ENCODE measurements at regions not wholly inside any gene's neighbourhood (a gene's known extent, or its start where the extent isn't known, plus 50 kb on each side); places are given as distances from the start of the nearest gene placed in this dataset.
"Not testable (repeated sequence)": the region's sequence is repeated elsewhere in the genome, so short reads cannot be mapped to it uniquely, and the experiment has no call there.

- DNase-seq (ENCODE audit: low read depth in 2 of 2): no peak
These were observed 195.6 kb downstream of the FAM43A start for GRCh38 chr3:194880940-194881925.

GRCh38 chr3:194884649-194885315 lies 199.1 kb downstream of the FAM43A start:
- DNase-seq (ENCODE audit: low read depth in 2 of 2): no peak

GRCh38 chr3:194885766-194886165 lies 200.1 kb downstream of the FAM43A start:
- DNase-seq (ENCODE audit: low read depth in 2 of 2): no peak

- DNase-seq (ENCODE audit: low read depth in 2 of 2): no peak
These were observed 201.2 kb downstream of the FAM43A start for GRCh38 chr3:194886836-194887235.

GRCh38 chr3:194888062-194888461 lies 202.4 kb downstream of the FAM43A start:
- not testable (repeated sequence) for DNase-seq (ENCODE audit: low read depth in 2 of 2)

GRCh38 chr3:194888916-194889315 lies 203.2 kb downstream of the FAM43A start:
- DNase-seq (ENCODE audit: low read depth in 2 of 2): no peak

GRCh38 chr3:194890091-194890490 lies 204.4 kb downstream of the FAM43A start:
- DNase-seq (ENCODE audit: low read depth in 2 of 2): no peak

- DNase-seq (ENCODE audit: low read depth in 2 of 2): no peak
These were observed 207.7 kb downstream of the FAM43A start for GRCh38 chr3:194893121-194893987.

- DNase-seq (ENCODE audit: low read depth in 2 of 2): no peak
These were observed 208.9 kb downstream of the FAM43A start for GRCh38 chr3:194894538-194894937.

- no peak for DNase-seq (ENCODE audit: low read depth in 2 of 2)
These were observed 215.3 kb downstream of the FAM43A start for GRCh38 chr3:194900854-194901522.

GRCh38 chr3:194903447-194903846 lies 217.8 kb downstream of the FAM43A start:
- not testable (repeated sequence) for DNase-seq (ENCODE audit: low read depth in 2 of 2)

GRCh38 chr3:194904999-194905398 lies 219.3 kb downstream of the FAM43A start:
- not testable (repeated sequence) for DNase-seq (ENCODE audit: low read depth in 2 of 2)

GRCh38 chr3:194905696-194906095 lies 220.0 kb downstream of the FAM43A start:
- no peak for DNase-seq (ENCODE audit: low read depth in 2 of 2)

GRCh38 chr3:194906229-194906629 lies 220.5 kb downstream of the FAM43A start:
- no peak for DNase-seq (ENCODE audit: low read depth in 2 of 2)

GRCh38 chr3:194906970-194907629 lies 221.4 kb downstream of the FAM43A start:
- no peak for DNase-seq (ENCODE audit: low read depth in 2 of 2)

- no peak for DNase-seq (ENCODE audit: low read depth in 2 of 2)
These were observed 222.1 kb downstream of the FAM43A start for GRCh38 chr3:194907811-194908210.

- DNase-seq (ENCODE audit: low read depth in 2 of 2): no peak
These were observed 222.8 kb downstream of the FAM43A start for GRCh38 chr3:194908496-194908895.

GRCh38 chr3:194908972-194909371 lies 223.3 kb downstream of the FAM43A start:
- DNase-seq (ENCODE audit: low read depth in 2 of 2): no peak

- DNase-seq (ENCODE audit: low read depth in 2 of 2): no peak
These were observed 224.8 kb downstream of the FAM43A start for GRCh38 chr3:194910414-194910984.

GRCh38 chr3:194913316-194913715 lies 227.6 kb downstream of the FAM43A start:
- no peak for DNase-seq (ENCODE audit: low read depth in 2 of 2)

Data from stimulated activated CD8-positive, alpha-beta memory T cell treated with anti-CD3 and anti-CD28 coated beads, Interleukin-7, amount 100 ng/mL, for 1 hour (primary cell).